HEK293 (cell line): ENCODE measurements at regions not wholly inside any gene's neighbourhood (a gene's known extent, or its start where the extent isn't known, plus 50 kb on each side); places are given as distances from the start of the nearest gene placed in this dataset.
A peak's percentile ranks its signal among the peaks of the same experiment; 100 is the strongest.

Experiments
- CTCF ChIA-PET: fragments of 350-600 bp; formaldehyde crosslinking; extraction: SDS; loops from one replicate; lab custom pipeline; 2021; ENCODE audit warnings: antibody characterized with exemption; lab: Yijun Ruan, JAX
- POLR2A ChIA-PET: fragments of 300-600 bp; formaldehyde crosslinking; extraction: SDS; loops from one replicate; lab custom pipeline; 2020; ENCODE audit warnings: antibody characterized with exemption, inconsistent platforms; lab: Yijun Ruan, JAX
- H3K27ac ChIP-seq: fragments of 200-500 bp; sonication (Bioruptor generic); 2 replicates; pipeline ENCODE4 v1.5.1; 2014; ENCODE audit warnings: low read depth, low read length, control low read depth, inconsistent platforms; ENCODE audit errors: extremely low read depth
- H3K36me3 ChIP-seq, 2 experiments: fragments of 200-500 bp in 1 of 2; sonication (Bioruptor generic) in 1 of 2; 1 replicate in 1 of 2; 2 replicates in 1 of 2; pipeline ENCODE4 v1.5.1; 2014 to 2017; ENCODE audit warnings: inconsistent platforms in 2 of 2, low read length in 2 of 2; ENCODE audit not compliant: control insufficient read depth in 2 of 2, insufficient read depth in 1 of 2
- H3K4me1 ChIP-seq: fragments of 200-500 bp; sonication (Bioruptor generic); 2 replicates; pipeline ENCODE4 v1.5.1; 2014; ENCODE audit warnings: mild to moderate bottlenecking, low read length, inconsistent platforms; ENCODE audit not compliant: control insufficient read depth, insufficient read depth
- H3K4me3 ChIP-seq: 2 replicates; pipeline ENCODE4 v1.5.1; 2011; ENCODE audit warnings: low read depth, mild to moderate bottlenecking, control low read depth, low read length, moderate library complexity
- H3K9me3 ChIP-seq: fragments of 200-500 bp; sonication (Bioruptor generic); 2 replicates; pipeline ENCODE4 v1.5.1; 2014; ENCODE audit warnings: low read depth, low read length, inconsistent platforms; ENCODE audit not compliant: control insufficient read depth, insufficient read depth
- SETDB1 ChIP-seq: IDR thresholded peaks from one replicate; pipeline ENCODE4 v1.6.1; 2017; ENCODE audit warnings: mild to moderate bottlenecking, low read length, moderate library complexity, mixed read lengths; ENCODE audit not compliant: insufficient read length
- ZBTB48 ChIP-seq: fragments of 450-650 bp; formaldehyde crosslinking; IDR thresholded peaks from 2 replicates; pipeline ENCODE4 v1.5.1; 2016; ENCODE audit warnings: missing biosample characterization, missing genetic modification characterization
- ZFP3 ChIP-seq: fragments of 450-650 bp; formaldehyde crosslinking; IDR thresholded peaks from 2 replicates; pipeline ENCODE4 v1.5.1; 2016; ENCODE audit warnings: low read depth, missing biosample characterization, missing genetic modification characterization
- ZFP37 ChIP-seq: fragments of 450-650 bp; formaldehyde crosslinking; IDR thresholded peaks from 2 replicates; pipeline ENCODE4 v1.5.1; 2016; ENCODE audit warnings: missing biosample characterization, missing genetic modification characterization
- ZNF169 ChIP-seq: fragments of 450-650 bp; formaldehyde crosslinking; IDR thresholded peaks from 2 replicates; pipeline ENCODE4 v1.5.1; 2016; ENCODE audit warnings: missing biosample characterization, missing genetic modification characterization
- ZNF184 ChIP-seq: fragments of 450-650 bp; IDR thresholded peaks from 2 replicates; pipeline ENCODE4 v1.5.1; 2018; ENCODE audit warnings: missing biosample characterization, mild to moderate bottlenecking, missing genetic modification characterization
- ZNF24 ChIP-seq: fragments of 450-650 bp; formaldehyde crosslinking; IDR thresholded peaks from 2 replicates; pipeline ENCODE4 v1.5.1; 2016; ENCODE audit warnings: missing biosample characterization, missing genetic modification characterization
- ZNF302 ChIP-seq: fragments of 450-650 bp; formaldehyde crosslinking; IDR thresholded peaks from 2 replicates; pipeline ENCODE4 v1.5.1; 2016; ENCODE audit warnings: missing biosample characterization, missing genetic modification characterization, low read depth
- ZNF416 ChIP-seq: fragments of 450-650 bp; formaldehyde crosslinking; IDR thresholded peaks from 2 replicates; pipeline ENCODE4 v1.5.1; 2016; ENCODE audit warnings: missing biosample characterization, missing genetic modification characterization
- ZNF544 ChIP-seq: fragments of 450-650 bp; formaldehyde crosslinking; IDR thresholded peaks from 2 replicates; pipeline ENCODE4 v1.5.0; 2017; ENCODE audit warnings: missing biosample characterization, missing genetic modification characterization
- ZNF580 ChIP-seq: fragments of 450-650 bp; formaldehyde crosslinking; IDR thresholded peaks from 2 replicates; pipeline ENCODE4 v1.5.1; 2016; ENCODE audit warnings: missing biosample characterization, missing genetic modification characterization
- ZNF596 ChIP-seq: fragments of 450-650 bp; IDR thresholded peaks from 2 replicates; pipeline ENCODE4 v1.5.0; 2018; ENCODE audit warnings: missing biosample characterization, mild to moderate bottlenecking, missing genetic modification characterization, moderate library complexity
- ZNF747 ChIP-seq: fragments of 450-650 bp; formaldehyde crosslinking; IDR thresholded peaks from 2 replicates; pipeline ENCODE4 v1.5.1; 2016; ENCODE audit warnings: missing biosample characterization, missing genetic modification characterization
- ZNF791 ChIP-seq: fragments of 450-650 bp; formaldehyde crosslinking; IDR thresholded peaks from 2 replicates; pipeline ENCODE4 v1.5.1; 2016; ENCODE audit warnings: missing biosample characterization, missing genetic modification characterization
- TF ChIP-seq, protein P1 (sequence below): fragments of 450-650 bp; IDR thresholded peaks from 2 replicates; pipeline ENCODE4 v1.5.1; 2018; ENCODE audit warnings: missing biosample characterization, missing genetic modification characterization
- TF ChIP-seq, protein P2 (sequence below): fragments of 450-650 bp; formaldehyde crosslinking; conservative IDR thresholded peaks from 2 replicates; pipeline ENCODE4 v1.5.1; 2016; ENCODE audit warnings: low read depth, missing biosample characterization, missing genetic modification characterization
- TF ChIP-seq, protein P3 (sequence below): fragments of 450-650 bp; formaldehyde crosslinking; IDR thresholded peaks from 2 replicates; pipeline ENCODE4 v1.5.1; 2016; ENCODE audit warnings: missing biosample characterization, missing genetic modification characterization

DNA sequence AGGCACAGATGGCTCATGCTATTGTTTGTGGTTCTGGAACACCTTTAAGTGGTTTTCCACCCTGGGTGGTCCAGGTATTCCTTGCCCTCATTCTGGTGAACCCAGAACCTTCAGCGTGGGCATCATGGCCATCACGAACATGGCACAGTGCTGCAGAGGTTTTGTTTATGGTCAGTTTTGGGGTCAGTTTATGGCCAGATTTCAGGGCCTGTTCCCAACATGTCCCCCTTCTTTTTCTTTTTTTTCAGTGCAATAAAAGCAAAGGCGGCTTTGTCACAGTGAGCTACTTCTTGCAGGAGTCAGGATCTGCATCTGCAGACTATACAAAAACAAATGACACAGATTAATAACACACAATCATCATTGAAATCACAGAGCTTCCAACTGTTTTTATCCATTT lies 1085.0 kb upstream of the ALCAM start:
- Histone ChIP-seq H3K4me1 (no peaks in the 10 kb centered on the region), H3K36me3 (no peaks in the 10 kb centered on the region), H3K9me3 (no peaks in the 10 kb centered on the region), H3K4me3 (no peak overlapping the region), H3K27ac (no peak overlapping the region)
- TF ChIP-seq, protein P1, sequence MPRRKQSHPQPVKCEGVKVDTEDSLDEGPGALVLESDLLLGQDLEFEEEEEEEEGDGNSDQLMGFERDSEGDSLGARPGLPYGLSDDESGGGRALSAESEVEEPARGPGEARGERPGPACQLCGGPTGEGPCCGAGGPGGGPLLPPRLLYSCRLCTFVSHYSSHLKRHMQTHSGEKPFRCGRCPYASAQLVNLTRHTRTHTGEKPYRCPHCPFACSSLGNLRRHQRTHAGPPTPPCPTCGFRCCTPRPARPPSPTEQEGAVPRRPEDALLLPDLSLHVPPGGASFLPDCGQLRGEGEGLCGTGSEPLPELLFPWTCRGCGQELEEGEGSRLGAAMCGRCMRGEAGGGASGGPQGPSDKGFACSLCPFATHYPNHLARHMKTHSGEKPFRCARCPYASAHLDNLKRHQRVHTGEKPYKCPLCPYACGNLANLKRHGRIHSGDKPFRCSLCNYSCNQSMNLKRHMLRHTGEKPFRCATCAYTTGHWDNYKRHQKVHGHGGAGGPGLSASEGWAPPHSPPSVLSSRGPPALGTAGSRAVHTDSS, result no peak
- TF ChIP-seq ZBTB48 (tag by site-specific recombination) (no peak), ZNF302 (tag by site-specific recombination) (no peak), SETDB1 (peak; percentile 84)
- POLR2A ChIA-PET, result no interaction called here
- CTCF ChIA-PET, result no interaction called here

- Histone ChIP-seq H3K4me1 (no peaks in the 10 kb centered on the region), H3K36me3 (no peaks in the 10 kb centered on the region), H3K9me3 (no peaks in the 10 kb centered on the region)
- CTCF ChIA-PET, result interaction anchor here (0.8 kb wide), 1 partner anchor 13 kb away, joined by 4 read pairs; no protein-coding TSS in a partner anchor
- no peak for TF ChIP-seq ZNF24
- TF ChIP-seq ZNF791 (tag by site-specific recombination), result no peak
- TF ChIP-seq, protein P2, sequence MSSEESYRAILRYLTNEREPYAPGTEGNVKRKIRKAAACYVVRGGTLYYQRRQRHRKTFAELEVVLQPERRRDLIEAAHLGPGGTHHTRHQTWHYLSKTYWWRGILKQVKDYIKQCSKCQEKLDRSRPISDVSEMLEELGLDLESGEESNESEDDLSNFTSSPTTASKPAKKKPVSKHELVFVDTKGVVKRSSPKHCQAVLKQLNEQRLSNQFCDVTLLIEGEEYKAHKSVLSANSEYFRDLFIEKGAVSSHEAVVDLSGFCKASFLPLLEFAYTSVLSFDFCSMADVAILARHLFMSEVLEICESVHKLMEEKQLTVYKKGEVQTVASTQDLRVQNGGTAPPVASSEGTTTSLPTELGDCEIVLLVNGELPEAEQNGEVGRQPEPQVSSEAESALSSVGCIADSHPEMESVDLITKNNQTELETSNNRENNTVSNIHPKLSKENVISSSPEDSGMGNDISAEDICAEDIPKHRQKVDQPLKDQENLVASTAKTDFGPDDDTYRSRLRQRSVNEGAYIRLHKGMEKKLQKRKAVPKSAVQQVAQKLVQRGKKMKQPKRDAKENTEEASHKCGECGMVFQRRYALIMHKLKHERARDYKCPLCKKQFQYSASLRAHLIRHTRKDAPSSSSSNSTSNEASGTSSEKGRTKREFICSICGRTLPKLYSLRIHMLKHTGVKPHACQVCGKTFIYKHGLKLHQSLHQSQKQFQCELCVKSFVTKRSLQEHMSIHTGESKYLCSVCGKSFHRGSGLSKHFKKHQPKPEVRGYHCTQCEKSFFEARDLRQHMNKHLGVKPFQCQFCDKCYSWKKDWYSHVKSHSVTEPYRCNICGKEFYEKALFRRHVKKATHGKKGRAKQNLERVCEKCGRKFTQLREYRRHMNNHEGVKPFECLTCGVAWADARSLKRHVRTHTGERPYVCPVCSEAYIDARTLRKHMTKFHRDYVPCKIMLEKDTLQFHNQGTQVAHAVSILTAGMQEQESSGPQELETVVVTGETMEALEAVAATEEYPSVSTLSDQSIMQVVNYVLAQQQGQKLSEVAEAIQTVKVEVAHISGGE (tag by site-specific recombination), result no peak
- TF ChIP-seq, protein P3, sequence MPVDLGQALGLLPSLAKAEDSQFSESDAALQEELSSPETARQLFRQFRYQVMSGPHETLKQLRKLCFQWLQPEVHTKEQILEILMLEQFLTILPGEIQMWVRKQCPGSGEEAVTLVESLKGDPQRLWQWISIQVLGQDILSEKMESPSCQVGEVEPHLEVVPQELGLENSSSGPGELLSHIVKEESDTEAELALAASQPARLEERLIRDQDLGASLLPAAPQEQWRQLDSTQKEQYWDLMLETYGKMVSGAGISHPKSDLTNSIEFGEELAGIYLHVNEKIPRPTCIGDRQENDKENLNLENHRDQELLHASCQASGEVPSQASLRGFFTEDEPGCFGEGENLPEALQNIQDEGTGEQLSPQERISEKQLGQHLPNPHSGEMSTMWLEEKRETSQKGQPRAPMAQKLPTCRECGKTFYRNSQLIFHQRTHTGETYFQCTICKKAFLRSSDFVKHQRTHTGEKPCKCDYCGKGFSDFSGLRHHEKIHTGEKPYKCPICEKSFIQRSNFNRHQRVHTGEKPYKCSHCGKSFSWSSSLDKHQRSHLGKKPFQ (tag by site-specific recombination), result no peak
- TF ChIP-seq ZFP37 (tag by site-specific recombination), result no peak
- TF ChIP-seq ZFP3, result no peak
- TF ChIP-seq ZNF747 (tag by site-specific recombination), result no peak
- no peak for TF ChIP-seq ZNF580 (tag by site-specific recombination)
- no peak for TF ChIP-seq ZNF184 (tag by site-specific recombination)
- no peak for TF ChIP-seq ZNF596 (tag by site-specific recombination)
- no peak for TF ChIP-seq ZNF169 (tag by site-specific recombination)
- TF ChIP-seq ZNF544 (tag by site-specific recombination), result no peak
- no peak for TF ChIP-seq ZNF416
- TF ChIP-seq, all 188 proteins: peak for 0
- POLR2A ChIA-PET, result no interaction called here
- Histone ChIP-seq H3K27ac (no peak overlapping the region), H3K4me3 (no peak overlapping the region)
These were observed 1080.1 kb upstream of the ALCAM start for GRCh38 chr3:104286645-104287044.
